ENCODE measurements at regions not wholly inside any gene's neighbourhood (a gene's known extent, or its start where the extent isn't known, plus 50 kb on each side); places are given as distances from the start of the nearest gene placed in this dataset.
"Not testable (repeated sequence)": the region's sequence is repeated elsewhere in the genome, so short reads cannot be mapped to it uniquely, and the experiment has no call there.

DNA sequence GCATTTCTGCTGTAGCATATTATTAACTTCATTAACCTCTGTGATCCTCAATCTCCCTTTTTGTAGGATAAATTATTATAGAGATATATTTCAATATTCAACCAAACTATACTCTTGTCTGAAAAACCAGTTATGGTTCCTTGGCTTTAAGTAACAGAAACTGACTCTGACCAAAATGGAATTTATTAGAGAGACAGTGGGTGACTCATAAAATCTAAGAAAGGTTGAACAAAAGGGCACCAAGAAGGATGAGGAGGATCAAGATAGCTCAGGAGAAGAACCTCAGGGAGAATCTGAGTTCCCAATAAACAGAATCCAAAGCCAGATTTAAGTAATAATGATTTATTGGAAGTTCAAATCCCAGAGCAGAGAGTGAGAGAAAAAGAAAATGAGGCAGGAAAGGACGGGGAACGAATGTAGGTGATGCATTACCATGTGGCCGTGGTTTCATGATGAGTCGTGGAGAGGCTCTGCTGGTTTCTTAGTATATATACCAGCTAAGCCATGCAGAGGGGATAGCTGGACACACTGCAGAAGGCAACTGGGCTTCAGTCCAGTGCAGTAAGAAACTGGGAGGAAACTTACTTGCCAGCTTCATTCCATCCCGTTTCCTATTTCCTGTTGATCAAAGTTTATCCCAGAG is 151.5 kb upstream of the GOT2 start:
- no peak overlapping the region for H3K4me3 ChIP-seq (ENCODE audit: control insufficient read depth, low read depth, low read length)
- DNase-seq (ENCODE audit: low read depth) = peak; percentile 16
- TF ChIP-seq CTCF (conservative IDR thresholded peaks at IDR 0.05; ENCODE audit: control insufficient read depth, insufficient read depth, low read depth, low read length) = no peak

- no peak overlapping the region for H3K4me3 ChIP-seq (ENCODE audit: control insufficient read depth, low read depth, low read length)
- no peak for TF ChIP-seq CTCF (conservative IDR thresholded peaks at IDR 0.05; ENCODE audit: control insufficient read depth, insufficient read depth, low read depth, low read length)
- DNase-seq (ENCODE audit: low read depth) = no peak
These were observed 150.0 kb upstream of the GOT2 start for GRCh38 chr16:58884141-58884540.

- TF ChIP-seq CTCF (conservative IDR thresholded peaks at IDR 0.05; ENCODE audit: control insufficient read depth, insufficient read depth, low read depth, low read length) = no peak
- no peak for DNase-seq (ENCODE audit: low read depth)
- no peak overlapping the region for H3K4me3 ChIP-seq (ENCODE audit: control insufficient read depth, low read depth, low read length)
These were observed 149.0 kb upstream of the GOT2 start for GRCh38 chr16:58883131-58883530.

- no peak overlapping the region for H3K4me3 ChIP-seq (ENCODE audit: control insufficient read depth, low read depth, low read length)
- DNase-seq (ENCODE audit: low read depth) = no peak
- no peak for TF ChIP-seq CTCF (conservative IDR thresholded peaks at IDR 0.05; ENCODE audit: control insufficient read depth, insufficient read depth, low read depth, low read length)
These were observed 148.2 kb upstream of the GOT2 start for GRCh38 chr16:58882292-58882691.

GRCh38 chr16:58878641-58879040 is 144.5 kb upstream of the GOT2 start:
- DNase-seq (ENCODE audit: low read depth); H3K4me3 ChIP-seq (ENCODE audit: control insufficient read depth, low read depth, low read length): not testable (repeated sequence)

GRCh38 chr16:58866935-58867334 is 132.8 kb upstream of the GOT2 start:
- no peak for DNase-seq (ENCODE audit: low read depth)
- TF ChIP-seq CTCF (conservative IDR thresholded peaks at IDR 0.05; ENCODE audit: control insufficient read depth, insufficient read depth, low read depth, low read length) = no peak
- H3K4me3 ChIP-seq (ENCODE audit: control insufficient read depth, low read depth, low read length) = no peak overlapping the region

- no peak for DNase-seq (ENCODE audit: low read depth)
- TF ChIP-seq CTCF (conservative IDR thresholded peaks at IDR 0.05; ENCODE audit: control insufficient read depth, insufficient read depth, low read depth, low read length) = no peak
- H3K4me3 ChIP-seq (ENCODE audit: control insufficient read depth, low read depth, low read length) = no peak overlapping the region
These were observed 129.6 kb upstream of the GOT2 start for GRCh38 chr16:58863761-58864160.
